Stomach (tissue), 8 donors: ENCODE measurements at regions not wholly inside any gene's neighbourhood (a gene's known extent, or its start where the extent isn't known, plus 50 kb on each side); places are given as distances from the start of the nearest gene placed in this dataset.

Experiments
- DNase-seq, 2 donors: peaks; one replicate each; pipeline versions ENCODE4 v3.0.0 to v3.0.0-alpha.2; 2013 to 2019
- H3K27ac ChIP-seq, 5 donors: fragments of 200-600 bp in 4 of 5; sonication (generic) in 4 of 5; one replicate each; pipeline ENCODE4 v1.5.1; 2013 to 2019; ENCODE audit warnings: mild to moderate bottlenecking in 1 of 5, moderate library complexity in 1 of 5
- H3K27me3 ChIP-seq, 3 donors: fragments of 200-600 bp; sonication (generic); one replicate each; pipeline ENCODE4 v1.5.1; 2017 to 2019; ENCODE audit warnings: mixed run types in 1 of 3
- H3K36me3 ChIP-seq, 4 donors: fragments of 200-600 bp; sonication (generic); 1 replicate in 3 of 4; 2 replicates in 1 of 4; pipeline ENCODE4 v1.5.1; 2016 to 2019
- H3K4me1 ChIP-seq, 4 donors: fragments of 200-600 bp; sonication (generic); one replicate each; pipeline ENCODE4 v1.5.1; 2016 to 2019
- H3K4me3 ChIP-seq, 4 donors: fragments of 200-600 bp; sonication (generic) in 3 of 4; one replicate each; pipeline ENCODE4 v1.5.1; 2016 to 2019; ENCODE audit warnings: mild to moderate bottlenecking in 1 of 4
- H3K9me3 ChIP-seq, 4 donors: fragments of 200-600 bp; sonication (generic); one replicate each; pipeline ENCODE4 v1.5.1; 2016 to 2019
- CTCF ChIP-seq, 7 experiments: fragments of 450-650 bp in 4 of 7; fragments of 200-600 bp in 3 of 7; sonication (generic) in 3 of 7; IDR thresholded peaks; one replicate each; pipeline ENCODE4 v1.5.1; 2016 to 2019; ENCODE audit warnings: antibody characterized with exemption in 7 of 7, control low read depth in 2 of 7, mild to moderate bottlenecking in 1 of 7
- EP300 ChIP-seq: sonication (generic); formaldehyde crosslinking; IDR thresholded peaks from one replicate; pipeline ENCODE4 v1.6.1; 2017; ENCODE audit warnings: antibody characterized with exemption
- POLR2A ChIP-seq, 4 donors: fragments of 450-650 bp; IDR thresholded peaks; one replicate each; pipeline ENCODE4 v1.6.1; 2016; ENCODE audit warnings: antibody characterized with exemption in 4 of 4, control low read depth in 2 of 4, mild to moderate bottlenecking in 1 of 4, moderate library complexity in 1 of 4
- POLR2AphosphoS5 ChIP-seq, 3 donors: sonication (generic); formaldehyde crosslinking; IDR thresholded peaks; one replicate each; pipeline ENCODE4 v1.6.1; 2016; ENCODE audit warnings: antibody characterized with exemption in 3 of 3
- WGBS, 5 donors: extraction: QIAGEN DNeasy Blood & Tissue Kit in 3 of 5; methylation state at CpG; one replicate each; pipeline versions ENCODE4 v1.1.5 to v1.1.7; 2013 to 2018; 5-methylcytosine and 5-hydroxymethylcytosine counted together
- intact Hi-C: fragments of 100-400 bp; cut with DNase I; formaldehyde crosslinking; loops from one replicate; pipeline ENCODE4 v1.15.1; 2023; ENCODE audit warnings: low total_unique reads
- donor health status: healthy with polysubstance abuse.
- donor health status: Bipolar disorder and iron deficiency.
- donor health status: healthy.

DNA sequence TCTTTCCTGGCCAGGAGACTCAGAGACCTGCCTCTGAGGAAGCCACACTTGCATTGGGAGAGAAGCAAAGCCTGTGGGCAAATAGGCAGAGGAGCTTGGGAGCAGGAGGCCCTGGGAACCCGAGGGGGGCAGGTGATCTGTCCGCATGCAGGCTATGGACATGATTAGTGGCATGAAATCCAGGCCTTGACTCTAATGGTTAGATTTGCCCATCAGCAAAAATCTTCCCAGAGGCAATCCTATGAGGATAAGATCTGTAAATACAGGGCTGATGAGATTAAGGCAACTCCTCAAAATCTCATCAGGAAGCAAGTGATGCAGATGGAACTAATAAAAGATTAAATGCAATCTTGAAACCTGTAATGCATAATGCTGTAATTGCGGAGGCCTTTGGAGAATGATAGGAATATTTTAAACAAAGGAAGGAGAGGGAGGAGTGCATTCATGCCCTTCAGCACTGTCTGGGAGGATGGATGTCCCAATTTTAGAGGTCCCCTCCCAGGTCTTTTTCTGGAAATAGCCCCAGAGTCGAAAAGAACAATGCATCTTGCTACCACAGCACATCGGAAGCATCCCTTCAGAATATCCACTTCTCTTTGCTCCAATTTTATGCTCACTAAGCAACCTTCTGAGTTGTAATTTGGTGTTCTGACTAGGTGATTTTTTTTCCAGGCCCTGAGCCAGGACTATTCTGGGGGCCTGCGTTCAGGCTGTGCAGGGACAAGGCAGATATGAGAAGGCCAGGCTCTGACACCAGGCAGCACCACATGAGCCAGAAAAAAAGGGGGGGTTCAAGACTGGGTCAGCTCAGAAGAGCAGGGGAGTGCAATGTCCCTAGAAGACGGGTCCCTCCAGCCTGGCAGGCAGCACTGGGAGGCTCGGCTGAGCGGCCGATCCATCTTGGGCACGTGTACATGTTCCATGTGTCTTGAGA lies 66.5 kb downstream of the MED10 start:
- 79 to 87% (median 84%) methylated on average over 11 of the region's 11 CpGs for WGBS, 5 donors
- Histone ChIP-seq H3K4me3 (no peak overlapping the region), H3K27me3 (no peaks in the 10 kb centered on the region), H3K4me1 (no peaks in the 10 kb centered on the region), H3K9me3 (no peaks in the 10 kb centered on the region), H3K36me3 (no peaks in the 10 kb centered on the region), H3K27ac (no peak overlapping the region)
- intact Hi-C loops: no loop called here
- TF ChIP-seq POLR2A (IDR thresholded peaks at IDR 0.05): no peak
- TF ChIP-seq POLR2AphosphoS5 (IDR thresholded peaks at IDR 0.05): no peak
- no peak for TF ChIP-seq CTCF (IDR thresholded peaks at IDR 0.05)
- TF ChIP-seq EP300: no peak
- DNase-seq: no peak

DNA sequence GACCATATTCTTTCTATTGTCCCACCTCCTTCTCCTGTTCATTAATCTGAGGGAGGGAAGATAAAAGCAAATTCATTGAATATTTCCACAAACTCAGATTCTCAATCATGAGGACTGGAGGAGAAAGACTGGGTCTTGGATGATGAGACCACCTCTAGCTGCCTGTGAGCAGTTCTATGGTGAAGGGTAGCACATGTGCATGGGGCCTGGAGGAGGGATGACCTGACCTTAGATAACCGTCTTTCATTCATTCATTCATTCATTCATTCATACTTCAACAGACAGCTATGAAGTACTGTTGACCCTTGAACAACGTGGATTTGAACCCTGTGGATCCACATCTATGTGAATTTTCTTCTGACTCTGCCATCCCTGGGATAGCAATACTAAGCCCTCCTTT lies 68.4 kb downstream of the MED10 start:
- Histone ChIP-seq H3K4me3 (no peak overlapping the region), H3K27me3 (no peaks in the 10 kb centered on the region), H3K27ac (no peak overlapping the region), H3K9me3 (no peaks in the 10 kb centered on the region), H3K4me1 (no peaks in the 10 kb centered on the region), H3K36me3 (no peaks in the 10 kb centered on the region)
- 53 to 64% (median 62%) methylated on average over 2 of the region's 2 CpGs for WGBS, 5 donors
- DNase-seq: no peak
- intact Hi-C loops: no loop called here
- TF ChIP-seq POLR2AphosphoS5 (IDR thresholded peaks at IDR 0.05) (no peak), EP300 (no peak), POLR2A (IDR thresholded peaks at IDR 0.05) (no peak), CTCF (IDR thresholded peaks at IDR 0.05) (no peak)

GRCh38 chr5:6308683-6309082 lies 69.7 kb downstream of the MED10 start:
- H3K4me1 ChIP-seq: no peaks in the 10 kb centered on the region
- no peaks in the 10 kb centered on the region for H3K36me3 ChIP-seq
- H3K27ac ChIP-seq: no peak overlapping the region
- H3K9me3 ChIP-seq: no peaks in the 10 kb centered on the region
- no peak overlapping the region for H3K4me3 ChIP-seq
- H3K27me3 ChIP-seq: no peaks in the 10 kb centered on the region
- intact Hi-C loops: no loop called here
- DNase-seq: no peak
- 85 to 89% (median 88%) methylated on average over 5 of the region's 5 CpGs for WGBS, 5 donors
- TF ChIP-seq POLR2AphosphoS5 (IDR thresholded peaks at IDR 0.05): no peak
- no peak for TF ChIP-seq EP300
- no peak for TF ChIP-seq CTCF (IDR thresholded peaks at IDR 0.05)
- no peak for TF ChIP-seq POLR2A (IDR thresholded peaks at IDR 0.05)

DNA sequence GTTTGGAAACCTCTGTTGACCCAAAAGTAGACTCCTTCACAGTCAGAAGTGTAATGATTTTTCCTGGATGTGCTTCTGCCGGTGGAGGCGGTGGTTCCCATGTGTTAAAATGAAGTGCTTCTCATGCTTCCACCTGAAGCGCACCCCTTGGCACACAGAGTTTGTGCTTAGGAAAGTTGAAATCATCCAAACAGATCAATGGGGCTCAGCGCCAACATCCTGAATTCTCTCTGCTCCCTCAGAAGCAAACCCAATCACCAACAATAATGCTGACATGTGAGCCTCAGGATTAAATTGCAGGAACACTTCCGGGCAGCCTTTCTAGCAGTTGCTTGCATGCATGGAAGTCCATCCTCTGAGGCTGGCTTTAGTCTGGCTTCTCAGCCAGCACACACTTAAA lies 71.0 kb downstream of the MED10 start:
- H3K27me3 ChIP-seq: no peaks in the 10 kb centered on the region
- WGBS, 5 donors: 70 to 79% (median 78%) methylated on average over 5 of the region's 5 CpGs
- H3K4me3 ChIP-seq: no peak overlapping the region
- DNase-seq: no peak
- intact Hi-C loops: no loop called here
- H3K9me3 ChIP-seq: no peaks in the 10 kb centered on the region
- no peaks in the 10 kb centered on the region for H3K36me3 ChIP-seq
- TF ChIP-seq CTCF (IDR thresholded peaks at IDR 0.05) (no peak), POLR2A (IDR thresholded peaks at IDR 0.05) (no peak), EP300 (no peak), POLR2AphosphoS5 (IDR thresholded peaks at IDR 0.05) (no peak)
- no peak overlapping the region for H3K27ac ChIP-seq
- no peaks in the 10 kb centered on the region for H3K4me1 ChIP-seq
